IMR-90 (cell line): ENCODE measurements at regions not wholly inside any gene's neighbourhood (a gene's known extent, or its start where the extent isn't known, plus 50 kb on each side); places are given as distances from the start of the nearest gene placed in this dataset.
A peak's percentile ranks its signal among the peaks of the same experiment; 100 is the strongest.

Experiments used
- ATAC-seq: fragments of 200-7000 bp; cut with Tn5 transposase; 2 replicates; pipeline ENCODE4 v1.9.1; 2020; ENCODE audit warnings: low read depth, mild to moderate bottlenecking, moderate library complexity
- BruUV-seq: library from RNA; stranded (reverse); fragments of 400-500 nt; replicated peaks from 2 replicates; lab custom pipeline; 2021; lab: Mats Ljungman, UMichigan
- CTCF ChIA-PET: fragments of 300-600 bp; formaldehyde crosslinking; extraction: SDS; loops from one replicate; lab custom pipeline; 2021; ENCODE audit warnings: antibody characterized with exemption; lab: Yijun Ruan, JAX
- POLR2A ChIA-PET: fragments of 300-600 bp; sonication (Branson Sonifier 250); formaldehyde crosslinking; loops from one replicate; lab custom pipeline; 2022; ENCODE audit warnings: antibody characterized with exemption; ENCODE audit not compliant: unreplicated experiment; lab: Charles Lee
- DNase-seq: peaks from one replicate; pipeline ENCODE4 v3.0.0; 2013
- H2AFZ ChIP-seq: replicated peaks from 2 replicates; pipeline ENCODE3; 2013; ENCODE audit warnings: low read length, mild to moderate bottlenecking; ENCODE audit not compliant: poor library complexity
- H2AK5ac ChIP-seq: 2 replicates; pipeline ENCODE4 v1.6.1; 2013; ENCODE audit warnings: low read depth, low read length, inconsistent platforms
- H2AK9ac ChIP-seq: replicated peaks from 2 replicates; pipeline ENCODE3; 2013; ENCODE audit warnings: mild to moderate bottlenecking, low read depth, low read length, moderate library complexity; ENCODE audit not compliant: poor library complexity
- H2BK120ac ChIP-seq: 2 replicates; pipeline ENCODE4 v1.6.1; 2013; ENCODE audit warnings: low read depth, low read length, inconsistent platforms
- H2BK15ac ChIP-seq: 3 replicates; pipeline ENCODE4 v1.6.1; 2013; ENCODE audit warnings: low read depth, low read length, inconsistent platforms
- H2BK20ac ChIP-seq: 2 replicates; pipeline ENCODE4 v1.6.1; 2013; ENCODE audit warnings: low read depth, mild to moderate bottlenecking, inconsistent platforms, low read length, moderate library complexity
- H2BK5ac ChIP-seq: 2 replicates; pipeline ENCODE4 v1.6.1; 2013; ENCODE audit warnings: mild to moderate bottlenecking, low read depth, low read length, inconsistent platforms; ENCODE audit not compliant: poor library complexity, severe bottlenecking
- H3K14ac ChIP-seq: replicated peaks from 2 replicates; pipeline ENCODE4 v1.6.1; 2013; ENCODE audit warnings: low read depth, low read length, inconsistent platforms
- H3K18ac ChIP-seq: 2 replicates; pipeline ENCODE4 v1.6.1; 2013; ENCODE audit warnings: low read depth, low read length, control low read depth
- H3K23ac ChIP-seq: 2 replicates; pipeline ENCODE4 v1.6.1; 2013; ENCODE audit warnings: low read depth, low read length, inconsistent platforms
- H3K27ac ChIP-seq: 2 replicates; pipeline ENCODE4 v1.5.1; 2013; ENCODE audit warnings: mild to moderate bottlenecking, control low read depth, low read length; ENCODE audit not compliant: insufficient read depth
- H3K27me3 ChIP-seq: 2 replicates; pipeline ENCODE4 v1.6.1; 2013; ENCODE audit warnings: low read length; ENCODE audit not compliant: control insufficient read depth, insufficient read depth
- H3K36me3 ChIP-seq: 2 replicates; pipeline ENCODE4 v1.6.1; 2013; ENCODE audit warnings: low read length, mixed read lengths; ENCODE audit not compliant: control insufficient read depth, insufficient read depth
- H3K4ac ChIP-seq: 2 replicates; pipeline ENCODE4 v1.6.1; 2013; ENCODE audit warnings: low read depth, low read length, inconsistent platforms
- H3K4me1 ChIP-seq: 2 replicates; pipeline ENCODE4 v1.6.1; 2013; ENCODE audit warnings: low read length, mixed read lengths; ENCODE audit not compliant: control insufficient read depth, insufficient read depth
- H3K4me2 ChIP-seq: 2 replicates; pipeline ENCODE4 v1.6.1; 2013; ENCODE audit warnings: low read depth, mild to moderate bottlenecking, control low read depth, low read length, moderate library complexity
- H3K4me3 ChIP-seq: 2 replicates; pipeline ENCODE4 v1.5.1; 2013; ENCODE audit warnings: low read depth, mild to moderate bottlenecking, control low read depth, low read length, moderate library complexity; ENCODE audit not compliant: insufficient read depth
- H3K56ac ChIP-seq: 2 replicates; pipeline ENCODE4 v1.6.1; 2013; ENCODE audit warnings: low read length, inconsistent platforms; ENCODE audit not compliant: insufficient read depth; ENCODE audit errors: extremely low read depth
- H3K79me1 ChIP-seq, 2 experiments: 2 replicates each; pipeline ENCODE4 v1.6.1; 2013; ENCODE audit warnings: low read length in 2 of 2, inconsistent platforms in 1 of 2, low read depth in 1 of 2
- H3K9ac ChIP-seq: 2 replicates; pipeline ENCODE4 v1.6.1; 2013; ENCODE audit warnings: low read depth, low read length, control low read depth
- H3K9me1 ChIP-seq: 2 replicates; pipeline ENCODE4 v1.6.1; 2013; ENCODE audit warnings: low read length, inconsistent platforms; ENCODE audit not compliant: insufficient read depth
- H3K9me3 ChIP-seq: 2 replicates; pipeline ENCODE4 v1.6.1; 2013; ENCODE audit warnings: low read length; ENCODE audit not compliant: control insufficient read depth, insufficient read depth
- H4K20me1 ChIP-seq: 2 replicates; pipeline ENCODE4 v1.6.1; 2013; ENCODE audit warnings: low read length, inconsistent platforms; ENCODE audit not compliant: insufficient read depth
- H4K5ac ChIP-seq: 2 replicates; pipeline ENCODE4 v1.6.1; 2013; ENCODE audit warnings: mild to moderate bottlenecking, low read depth, low read length, control low read depth
- H4K8ac ChIP-seq, 2 experiments: 2 replicates each; pipeline ENCODE4 v1.6.1; 2013; ENCODE audit warnings: low read depth in 2 of 2, low read length in 2 of 2, control low read depth in 1 of 2, inconsistent platforms in 1 of 2
- H4K91ac ChIP-seq: 2 replicates; pipeline ENCODE4 v1.6.1; 2013; ENCODE audit warnings: low read depth, low read length, inconsistent platforms; ENCODE audit not compliant: insufficient read depth
- BHLHE40 ChIP-seq: fragments of 150-350 bp; IDR thresholded peaks from 2 replicates; pipeline ENCODE4 v1.6.1; 2016; ENCODE audit warnings: mild to moderate bottlenecking, low read depth, low read length
- CEBPB ChIP-seq: IDR thresholded peaks from 2 replicates; pipeline ENCODE4 v1.6.1; 2012; ENCODE audit warnings: low read depth, low read length, improper control_type of control experiment
- CHD1 ChIP-seq: IDR thresholded peaks from 2 replicates; pipeline ENCODE4 v1.6.1; 2012; ENCODE audit warnings: low read depth, low read length, improper control_type of control experiment
- FOS ChIP-seq: fragments of 150-350 bp; IDR thresholded peaks from 2 replicates; pipeline ENCODE4 v1.6.1; 2016; ENCODE audit warnings: low read depth, low read length
- MAFK ChIP-seq: IDR thresholded peaks from 2 replicates; pipeline ENCODE4 v1.6.1; 2012; ENCODE audit warnings: low read depth, low read length, improper control_type of control experiment
- MAZ ChIP-seq: IDR thresholded peaks from 2 replicates; pipeline ENCODE4 v1.6.1; 2012; ENCODE audit warnings: low read depth, mild to moderate bottlenecking, low read length, improper control_type of control experiment, moderate library complexity, borderline replicate concordance
- MXI1 ChIP-seq: IDR thresholded peaks from 2 replicates; pipeline ENCODE4 v1.6.1; 2012; ENCODE audit warnings: low read depth, mild to moderate bottlenecking, low read length, moderate library complexity, borderline replicate concordance
- NFE2L2 ChIP-seq: fragments of 150-350 bp; IDR thresholded peaks from 2 replicates; pipeline ENCODE4 v1.6.1; 2016; ENCODE audit warnings: low read depth, mild to moderate bottlenecking, low read length
- POLR2A ChIP-seq: IDR thresholded peaks from 2 replicates; pipeline ENCODE4 v1.6.1; 2012; ENCODE audit warnings: mild to moderate bottlenecking, low read depth, low read length
- RAD21 ChIP-seq: IDR thresholded peaks from 2 replicates; pipeline ENCODE4 v1.6.1; 2012; ENCODE audit warnings: low read length, improper control_type of control experiment
- RCOR1 ChIP-seq: IDR thresholded peaks from 2 replicates; pipeline ENCODE4 v1.6.1; 2012; ENCODE audit warnings: mild to moderate bottlenecking, low read length, improper control_type of control experiment; ENCODE audit not compliant: insufficient replicate concordance
- RFX5 ChIP-seq: IDR thresholded peaks from 2 replicates; pipeline ENCODE4 v1.8.0; 2012; ENCODE audit warnings: low read depth, mild to moderate bottlenecking, low read length, moderate library complexity
- SMC3 ChIP-seq: fragments of 150-350 bp; IDR thresholded peaks from 2 replicates; pipeline ENCODE4 v1.6.1; 2016; ENCODE audit warnings: low read depth, mild to moderate bottlenecking, antibody characterized with exemption, low read length, moderate library complexity
- whole genome bisulfite sequencing, 2 experiments: methylation state at CpG; one replicate each; pipeline versions ENCODE4 v1.1.5 to v1.1.7; 2013; ENCODE audit warnings: missing lambda C conversion rate in 2 of 2; ENCODE audit not compliant: insufficient read length in 1 of 2; ENCODE audit errors: extremely low coverage in 2 of 2; 5-methylcytosine and 5-hydroxymethylcytosine counted together
- dilution Hi-C: fragments of 300-500 bp; cut with HindIII; formaldehyde crosslinking; loops from one replicate; pipeline ENCODE4 v1.14.3; 2018; ENCODE audit warnings: low sequenced_read_pairs; ENCODE audit not compliant: unreplicated experiment
- in situ Hi-C: fragments of 300-500 bp; cut with MboI; formaldehyde crosslinking; loops from 3 replicates; pipeline ENCODE4 v1.14.3; 2019; ENCODE audit warnings: low sequenced_read_pairs, inconsistent platforms, mixed read lengths
- intact Hi-C: fragments of 100-400 bp; cut with micrococcal nuclease; formaldehyde crosslinking; loops from 2 replicates; pipeline ENCODE4 v1.10.0; 2022
- TF ChIP-seq, protein P1 (sequence below): conservative IDR thresholded peaks from 2 replicates; pipeline ENCODE4 v1.5.1; 2012; ENCODE audit warnings: mild to moderate bottlenecking, low read depth, low read length, improper control_type of control experiment
- TF ChIP-seq, protein P2 (sequence below): fragments of 150-350 bp; IDR thresholded peaks from 2 replicates; pipeline ENCODE4 v1.6.1; 2016; ENCODE audit warnings: low read depth, mild to moderate bottlenecking, low read length, moderate library complexity, borderline replicate concordance
- TF ChIP-seq, protein P3 (sequence below): fragments of 150-350 bp; IDR thresholded peaks from 2 replicates; pipeline ENCODE4 v1.6.1; 2017; ENCODE audit warnings: mild to moderate bottlenecking, antibody characterized with exemption, low read length, low read depth

DNA sequence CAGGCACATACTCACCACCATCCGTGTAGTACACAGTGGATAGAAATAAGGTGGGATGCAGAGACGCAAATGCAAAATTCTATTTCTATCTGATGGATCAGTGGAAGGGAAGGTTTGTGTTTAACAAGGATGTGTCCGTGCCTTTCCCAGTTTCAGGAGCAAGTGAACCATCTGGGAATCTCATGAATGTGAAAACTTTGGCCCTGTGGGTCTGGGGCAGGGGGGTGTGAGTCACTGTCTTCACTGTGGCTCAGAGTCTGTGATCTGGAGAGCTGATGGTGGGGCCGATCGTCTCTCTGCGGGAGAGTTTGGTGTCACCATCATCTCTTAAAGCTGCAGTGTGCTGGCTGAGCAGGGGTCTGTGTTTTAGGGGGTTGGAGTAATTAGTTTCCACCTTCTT lies 179.3 kb upstream of the STS start:
- dilution Hi-C loops: no loop called here
- H3K4me3 ChIP-seq: no peak overlapping the region
- no peak overlapping the region for H2AK5ac ChIP-seq
- no peak overlapping the region for H3K9ac ChIP-seq
- H3K23ac ChIP-seq: no peak overlapping the region
- no peak overlapping the region for H3K27ac ChIP-seq
- no peak overlapping the region for H3K14ac ChIP-seq
- no peak overlapping the region for H4K8ac ChIP-seq
- in situ Hi-C loops: no loop called here
- H4K20me1 ChIP-seq: no peaks in the 10 kb centered on the region
- no peak for TF ChIP-seq POLR2A
- TF ChIP-seq MAFK: no peak
- TF ChIP-seq RAD21: no peak
- TF ChIP-seq NFE2L2: no peak
- no peak for TF ChIP-seq MXI1
- TF ChIP-seq, protein P1, sequence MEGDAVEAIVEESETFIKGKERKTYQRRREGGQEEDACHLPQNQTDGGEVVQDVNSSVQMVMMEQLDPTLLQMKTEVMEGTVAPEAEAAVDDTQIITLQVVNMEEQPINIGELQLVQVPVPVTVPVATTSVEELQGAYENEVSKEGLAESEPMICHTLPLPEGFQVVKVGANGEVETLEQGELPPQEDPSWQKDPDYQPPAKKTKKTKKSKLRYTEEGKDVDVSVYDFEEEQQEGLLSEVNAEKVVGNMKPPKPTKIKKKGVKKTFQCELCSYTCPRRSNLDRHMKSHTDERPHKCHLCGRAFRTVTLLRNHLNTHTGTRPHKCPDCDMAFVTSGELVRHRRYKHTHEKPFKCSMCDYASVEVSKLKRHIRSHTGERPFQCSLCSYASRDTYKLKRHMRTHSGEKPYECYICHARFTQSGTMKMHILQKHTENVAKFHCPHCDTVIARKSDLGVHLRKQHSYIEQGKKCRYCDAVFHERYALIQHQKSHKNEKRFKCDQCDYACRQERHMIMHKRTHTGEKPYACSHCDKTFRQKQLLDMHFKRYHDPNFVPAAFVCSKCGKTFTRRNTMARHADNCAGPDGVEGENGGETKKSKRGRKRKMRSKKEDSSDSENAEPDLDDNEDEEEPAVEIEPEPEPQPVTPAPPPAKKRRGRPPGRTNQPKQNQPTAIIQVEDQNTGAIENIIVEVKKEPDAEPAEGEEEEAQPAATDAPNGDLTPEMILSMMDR: no peak
- TF ChIP-seq RCOR1: no peak
- no peak for TF ChIP-seq CHD1
- TF ChIP-seq, protein P2, sequence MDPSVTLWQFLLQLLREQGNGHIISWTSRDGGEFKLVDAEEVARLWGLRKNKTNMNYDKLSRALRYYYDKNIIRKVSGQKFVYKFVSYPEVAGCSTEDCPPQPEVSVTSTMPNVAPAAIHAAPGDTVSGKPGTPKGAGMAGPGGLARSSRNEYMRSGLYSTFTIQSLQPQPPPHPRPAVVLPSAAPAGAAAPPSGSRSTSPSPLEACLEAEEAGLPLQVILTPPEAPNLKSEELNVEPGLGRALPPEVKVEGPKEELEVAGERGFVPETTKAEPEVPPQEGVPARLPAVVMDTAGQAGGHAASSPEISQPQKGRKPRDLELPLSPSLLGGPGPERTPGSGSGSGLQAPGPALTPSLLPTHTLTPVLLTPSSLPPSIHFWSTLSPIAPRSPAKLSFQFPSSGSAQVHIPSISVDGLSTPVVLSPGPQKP: no peak
- TF ChIP-seq MAZ: no peak
- TF ChIP-seq BHLHE40: no peak
- TF ChIP-seq, protein P3, sequence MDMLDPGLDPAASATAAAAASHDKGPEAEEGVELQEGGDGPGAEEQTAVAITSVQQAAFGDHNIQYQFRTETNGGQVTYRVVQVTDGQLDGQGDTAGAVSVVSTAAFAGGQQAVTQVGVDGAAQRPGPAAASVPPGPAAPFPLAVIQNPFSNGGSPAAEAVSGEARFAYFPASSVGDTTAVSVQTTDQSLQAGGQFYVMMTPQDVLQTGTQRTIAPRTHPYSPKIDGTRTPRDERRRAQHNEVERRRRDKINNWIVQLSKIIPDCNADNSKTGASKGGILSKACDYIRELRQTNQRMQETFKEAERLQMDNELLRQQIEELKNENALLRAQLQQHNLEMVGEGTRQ: no peak
- no peak for TF ChIP-seq CEBPB
- no peak for TF ChIP-seq FOS
- no peak for TF ChIP-seq RFX5
- TF ChIP-seq SMC3: no peak
- no peaks in the 10 kb centered on the region for H3K9me1 ChIP-seq
- no peak overlapping the region for H2AFZ ChIP-seq
- no peak overlapping the region for H3K4me2 ChIP-seq
- 40% methylated on average over 1 of the region's 6 CpGs; no CpG with 5 or more reads in 1 of the 2 experiments for WGBS, 2 experiments
- no peaks in the 10 kb centered on the region for H3K36me3 ChIP-seq
- ChIA-PET CTCF (no interaction called here), POLR2A (no interaction called here)
- no peak overlapping the region for H3K4ac ChIP-seq
- ATAC-seq (peak; percentile 44), DNase-seq (no peak)
- H3K9me3 ChIP-seq: no peaks in the 10 kb centered on the region
- no peak overlapping the region for H2AK9ac ChIP-seq
- no peak overlapping the region for H2BK120ac ChIP-seq
- no peaks in the 10 kb centered on the region for H3K27me3 ChIP-seq
- no peak overlapping the region for H2BK20ac ChIP-seq
- H3K79me1 ChIP-seq: no peaks in the 10 kb centered on the region
- H3K56ac ChIP-seq: no peak overlapping the region
- intact Hi-C loops: no loop called here
- H2BK15ac ChIP-seq: no peak overlapping the region
- no TSS peak for BruUV-seq
- H3K18ac ChIP-seq: no peak overlapping the region
- H2BK5ac ChIP-seq: no peak overlapping the region
- H4K91ac ChIP-seq: no peak overlapping the region
- H4K5ac ChIP-seq: no peak overlapping the region
- no peaks in the 10 kb centered on the region for H3K4me1 ChIP-seq
